Osteocyte (in vitro differentiated cells): ENCODE measurements at regions not wholly inside any gene's neighbourhood (a gene's known extent, or its start where the extent isn't known, plus 50 kb on each side); places are given as distances from the start of the nearest gene placed in this dataset.

Experiments
- DNase-seq: peaks from one replicate; pipeline ENCODE4 v3.0.0; 2021; ENCODE audit warnings: mixed read lengths; ENCODE audit not compliant: unreplicated experiment; ENCODE audit errors: extremely low spot score
- H3K27ac Mint-ChIP-seq: one replicate; pipeline ENCODE4 v1.8.0; 2021; ENCODE audit warnings: mild to moderate bottlenecking, mixed read lengths; ENCODE audit not compliant: unreplicated experiment
- H3K27me3 Mint-ChIP-seq: one replicate; pipeline ENCODE4 v1.8.0; 2021; ENCODE audit warnings: mixed read lengths; ENCODE audit not compliant: unreplicated experiment
- H3K36me3 Mint-ChIP-seq: one replicate; pipeline ENCODE4 v1.8.0; 2021; ENCODE audit warnings: mixed read lengths; ENCODE audit not compliant: unreplicated experiment
- H3K4me1 Mint-ChIP-seq: one replicate; pipeline ENCODE4 v1.8.0; 2021; ENCODE audit warnings: mixed read lengths; ENCODE audit not compliant: unreplicated experiment
- H3K4me3 Mint-ChIP-seq: one replicate; pipeline ENCODE4 v1.8.0; 2021; ENCODE audit warnings: mild to moderate bottlenecking, moderate library complexity, mixed read lengths; ENCODE audit not compliant: unreplicated experiment
- H3K9me3 Mint-ChIP-seq: one replicate; pipeline ENCODE4 v1.8.0; 2021; ENCODE audit warnings: mixed read lengths; ENCODE audit not compliant: unreplicated experiment
- TF ChIP-seq, protein P1 (sequence below): fragments of 200-600 bp; sonication (generic); IDR thresholded peaks from 2 replicates; pipeline ENCODE4 v1.5.0; 2021; ENCODE audit warnings: antibody characterized with exemption, mild to moderate bottlenecking, moderate library complexity

DNA sequence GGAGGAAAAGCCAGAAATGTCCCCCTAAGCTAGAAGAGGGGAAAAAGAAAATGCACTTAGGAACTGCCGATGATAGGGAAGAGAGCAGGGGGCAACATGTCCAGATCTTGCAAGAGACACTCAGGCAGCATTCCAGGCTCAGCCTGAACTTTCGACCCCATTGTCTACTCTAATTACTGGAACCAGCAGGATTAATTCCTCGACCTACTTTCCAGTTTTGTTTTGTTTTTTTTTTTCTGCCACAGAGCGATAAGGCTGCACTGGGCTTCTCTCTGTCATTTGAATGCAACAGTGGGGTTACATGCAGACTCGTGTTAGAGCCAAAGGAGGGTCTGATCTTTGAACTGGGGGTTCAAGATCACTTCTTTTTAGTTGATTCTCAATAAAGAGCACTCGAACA lies 68.7 kb upstream of the MED13L start:
- no peaks in the 10 kb centered on the region for H3K27me3 Mint-ChIP-seq
- H3K27ac Mint-ChIP-seq: peak overlapping the region; percentile 72
- peaks cover 4% of the 10 kb centered on the region for H3K36me3 Mint-ChIP-seq
- TF ChIP-seq, protein P1, sequence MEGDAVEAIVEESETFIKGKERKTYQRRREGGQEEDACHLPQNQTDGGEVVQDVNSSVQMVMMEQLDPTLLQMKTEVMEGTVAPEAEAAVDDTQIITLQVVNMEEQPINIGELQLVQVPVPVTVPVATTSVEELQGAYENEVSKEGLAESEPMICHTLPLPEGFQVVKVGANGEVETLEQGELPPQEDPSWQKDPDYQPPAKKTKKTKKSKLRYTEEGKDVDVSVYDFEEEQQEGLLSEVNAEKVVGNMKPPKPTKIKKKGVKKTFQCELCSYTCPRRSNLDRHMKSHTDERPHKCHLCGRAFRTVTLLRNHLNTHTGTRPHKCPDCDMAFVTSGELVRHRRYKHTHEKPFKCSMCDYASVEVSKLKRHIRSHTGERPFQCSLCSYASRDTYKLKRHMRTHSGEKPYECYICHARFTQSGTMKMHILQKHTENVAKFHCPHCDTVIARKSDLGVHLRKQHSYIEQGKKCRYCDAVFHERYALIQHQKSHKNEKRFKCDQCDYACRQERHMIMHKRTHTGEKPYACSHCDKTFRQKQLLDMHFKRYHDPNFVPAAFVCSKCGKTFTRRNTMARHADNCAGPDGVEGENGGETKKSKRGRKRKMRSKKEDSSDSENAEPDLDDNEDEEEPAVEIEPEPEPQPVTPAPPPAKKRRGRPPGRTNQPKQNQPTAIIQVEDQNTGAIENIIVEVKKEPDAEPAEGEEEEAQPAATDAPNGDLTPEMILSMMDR: no peak
- H3K4me3 Mint-ChIP-seq: no peak overlapping the region
- peaks cover 19% of the 10 kb centered on the region for H3K9me3 Mint-ChIP-seq
- H3K4me1 Mint-ChIP-seq: peaks cover 24% of the 10 kb centered on the region
- no peak for DNase-seq

DNA sequence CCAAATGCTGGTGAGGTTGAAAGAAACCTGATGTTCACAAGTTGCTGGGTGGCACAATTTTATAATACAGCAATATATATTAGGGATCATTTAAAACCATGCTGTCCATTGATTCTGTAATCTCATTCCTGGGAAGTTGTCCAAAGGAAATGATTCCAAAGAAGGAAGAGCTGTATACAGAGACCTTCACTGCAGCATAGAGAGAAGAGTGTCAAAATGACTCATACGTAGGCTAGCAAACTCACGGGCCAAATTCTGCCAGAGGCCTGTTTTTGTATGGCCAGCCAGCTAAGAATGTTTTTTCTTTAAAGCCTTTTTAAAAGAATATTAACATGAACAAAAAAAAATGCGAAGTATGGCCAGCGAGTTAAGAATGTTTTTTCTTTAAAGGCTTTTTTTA lies 69.2 kb upstream of the MED13L start:
- Mint-ChIP-seq H3K4me1 (peaks cover 24% of the 10 kb centered on the region), H3K9me3 (peaks cover 19% of the 10 kb centered on the region), H3K4me3 (no peak overlapping the region), H3K36me3 (peaks cover 4% of the 10 kb centered on the region), H3K27ac (peak overlapping the region; percentile 72), H3K27me3 (no peaks in the 10 kb centered on the region)
- DNase-seq: no peak
- TF ChIP-seq, protein P1: no peak

DNA sequence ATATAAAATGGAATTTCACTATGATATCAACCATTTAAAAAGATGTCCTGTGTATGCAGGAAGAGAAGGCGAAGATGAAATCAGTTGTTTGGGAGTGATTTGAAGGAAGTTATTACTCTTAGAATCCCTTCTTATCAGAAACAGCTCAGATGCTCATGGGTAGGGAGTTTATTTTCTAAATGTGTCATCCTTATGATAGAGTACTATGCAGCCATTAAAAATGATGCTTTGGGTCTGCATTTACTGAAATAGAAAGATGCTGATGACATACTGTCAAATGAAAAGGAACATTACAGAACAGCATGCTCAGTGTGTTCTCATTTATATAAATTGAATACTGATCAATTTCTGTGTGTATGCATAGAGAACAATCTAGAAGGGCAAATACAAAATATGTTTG lies 69.8 kb upstream of the MED13L start:
- H3K27ac Mint-ChIP-seq: peak overlapping the region; percentile 72
- TF ChIP-seq, protein P1: no peak

DNA sequence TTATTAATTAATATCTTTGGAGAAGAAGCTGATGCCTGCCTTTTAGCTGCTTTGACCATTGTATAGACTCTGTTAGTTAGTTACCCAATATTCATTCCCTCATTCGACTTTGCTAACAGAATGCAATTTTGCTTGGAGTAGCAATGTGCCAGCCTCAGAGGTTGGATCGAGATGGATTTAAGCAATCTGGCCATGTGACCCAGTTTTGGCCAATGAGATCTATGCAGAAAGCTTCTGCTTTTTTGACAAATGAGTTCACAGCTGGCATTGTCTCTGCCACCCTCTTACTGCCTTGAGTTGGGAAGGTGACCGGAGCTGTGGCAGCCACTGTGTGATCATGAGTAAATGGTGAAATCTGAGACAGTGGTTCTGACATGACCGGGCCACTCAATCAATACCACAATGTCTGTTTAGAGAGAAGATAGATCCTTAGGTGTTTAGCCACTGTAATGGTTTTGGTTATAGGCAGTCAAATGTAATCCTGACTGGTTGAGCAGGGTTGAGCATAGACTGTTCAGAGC lies 74.9 kb upstream of the MED13L start:
- TF ChIP-seq, protein P1: no peak
- H3K9me3 Mint-ChIP-seq: peaks cover under 1% of the 10 kb centered on the region
- no peak overlapping the region for H3K4me3 Mint-ChIP-seq
- H3K27me3 Mint-ChIP-seq: no peaks in the 10 kb centered on the region
- DNase-seq: no peak
- H3K4me1 Mint-ChIP-seq: peaks cover 1% of the 10 kb centered on the region
- no peaks in the 10 kb centered on the region for H3K36me3 Mint-ChIP-seq
- no peak overlapping the region for H3K27ac Mint-ChIP-seq

More for the DNA sequence above, 69.8 kb upstream of the MED13L start:
- DNase-seq: no peak
- H3K4me1 Mint-ChIP-seq: peaks cover 24% of the 10 kb centered on the region
- no peak overlapping the region for H3K4me3 Mint-ChIP-seq
- peaks cover 19% of the 10 kb centered on the region for H3K9me3 Mint-ChIP-seq
- H3K36me3 Mint-ChIP-seq: peaks cover 4% of the 10 kb centered on the region
- no peaks in the 10 kb centered on the region for H3K27me3 Mint-ChIP-seq

DNA sequence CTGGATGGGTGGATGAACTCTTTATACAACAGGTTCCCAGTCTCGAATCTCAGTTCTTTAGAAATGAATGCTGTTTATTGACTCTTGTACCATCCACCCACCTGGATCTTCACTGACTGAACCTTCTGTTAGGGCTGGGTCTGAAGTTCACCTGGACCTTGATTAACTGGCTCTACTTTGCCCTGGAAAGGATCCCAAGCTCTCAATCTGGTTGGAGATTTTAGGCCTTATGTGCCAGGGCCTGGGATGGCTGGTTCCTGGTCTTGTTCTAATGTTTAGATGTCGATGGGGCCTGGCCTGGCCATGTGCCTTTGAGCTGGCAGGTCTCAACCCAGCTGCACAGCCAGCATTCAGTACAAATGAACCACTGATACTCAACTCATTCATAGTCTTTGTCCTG lies 76.5 kb upstream of the MED13L start:
- peaks cover 12% of the 10 kb centered on the region for H3K4me1 Mint-ChIP-seq
- DNase-seq: no peak
- no peaks in the 10 kb centered on the region for H3K36me3 Mint-ChIP-seq
- TF ChIP-seq, protein P1: no peak
- no peaks in the 10 kb centered on the region for H3K9me3 Mint-ChIP-seq
- H3K27me3 Mint-ChIP-seq: no peaks in the 10 kb centered on the region
- H3K27ac Mint-ChIP-seq: no peak overlapping the region
- no peak overlapping the region for H3K4me3 Mint-ChIP-seq
